ENCODE measurements at regions not wholly inside any gene's neighbourhood (a gene's known extent, or its start where the extent isn't known, plus 50 kb on each side); places are given as distances from the start of the nearest gene placed in this dataset.

DNA sequence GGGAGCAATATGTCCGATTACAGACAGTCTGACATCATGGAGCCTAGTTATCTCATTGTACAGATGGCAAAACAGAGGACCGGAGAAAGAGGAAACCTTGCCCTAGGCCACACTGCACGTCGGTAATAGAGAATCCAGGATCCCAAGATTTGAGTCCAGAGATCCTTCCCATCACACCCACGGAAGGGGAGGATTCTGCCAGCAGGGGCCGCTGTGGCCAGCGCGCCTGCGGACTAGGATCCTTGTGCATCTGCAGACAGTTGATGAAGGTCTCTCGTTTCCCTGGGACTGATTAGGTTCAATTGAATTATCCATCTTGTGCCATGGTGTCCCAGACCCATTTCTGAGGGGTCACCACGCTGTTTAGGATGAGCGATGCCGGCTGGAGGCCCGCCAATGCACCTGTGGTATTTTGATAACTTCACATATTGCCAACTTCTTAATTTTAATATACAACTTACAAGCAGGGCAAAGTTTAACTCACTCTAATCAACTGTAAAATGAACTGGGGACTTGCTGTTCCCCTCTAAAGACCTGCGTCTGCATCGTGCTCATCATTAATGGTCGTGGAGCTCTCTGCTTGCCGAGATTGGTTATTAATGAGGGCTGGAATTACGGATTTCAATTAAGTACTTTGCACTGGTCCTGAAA, 592.7 kb upstream of the BRINP1 start:
- TF ChIP-seq, protein P1, sequence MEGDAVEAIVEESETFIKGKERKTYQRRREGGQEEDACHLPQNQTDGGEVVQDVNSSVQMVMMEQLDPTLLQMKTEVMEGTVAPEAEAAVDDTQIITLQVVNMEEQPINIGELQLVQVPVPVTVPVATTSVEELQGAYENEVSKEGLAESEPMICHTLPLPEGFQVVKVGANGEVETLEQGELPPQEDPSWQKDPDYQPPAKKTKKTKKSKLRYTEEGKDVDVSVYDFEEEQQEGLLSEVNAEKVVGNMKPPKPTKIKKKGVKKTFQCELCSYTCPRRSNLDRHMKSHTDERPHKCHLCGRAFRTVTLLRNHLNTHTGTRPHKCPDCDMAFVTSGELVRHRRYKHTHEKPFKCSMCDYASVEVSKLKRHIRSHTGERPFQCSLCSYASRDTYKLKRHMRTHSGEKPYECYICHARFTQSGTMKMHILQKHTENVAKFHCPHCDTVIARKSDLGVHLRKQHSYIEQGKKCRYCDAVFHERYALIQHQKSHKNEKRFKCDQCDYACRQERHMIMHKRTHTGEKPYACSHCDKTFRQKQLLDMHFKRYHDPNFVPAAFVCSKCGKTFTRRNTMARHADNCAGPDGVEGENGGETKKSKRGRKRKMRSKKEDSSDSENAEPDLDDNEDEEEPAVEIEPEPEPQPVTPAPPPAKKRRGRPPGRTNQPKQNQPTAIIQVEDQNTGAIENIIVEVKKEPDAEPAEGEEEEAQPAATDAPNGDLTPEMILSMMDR (IDR thresholded peaks at IDR 0.05): peak; percentile 81
- TF ChIP-seq SIN3A (IDR thresholded peaks at IDR 0.05; ENCODE audit: borderline replicate concordance, insufficient read depth, low read depth, low read length): no peak
- TF ChIP-seq POLR2AphosphoS5 (IDR thresholded peaks at IDR 0.05; ENCODE audit: low read depth, low read length): no peak
- no peak for TF ChIP-seq REST (IDR thresholded peaks at IDR 0.05; ENCODE audit: insufficient read depth in 1 of 2, low read depth in 2 of 2, low read length in 1 of 2)
- no peak for TF ChIP-seq TCF7L2 (IDR thresholded peaks at IDR 0.05; ENCODE audit: low read depth, low read length)
